Stimulated activated CD4-positive, alpha-beta T cell treated with anti-CD3 and anti-CD28 coated beads, Interleukin-12 subunit alpha, Interleukin-12 subunit beta, amount 100 ng/mL, for 24 hours (primary cell): ENCODE measurements at regions not wholly inside any gene's neighbourhood (a gene's known extent, or its start where the extent isn't known, plus 50 kb on each side); places are given as distances from the start of the nearest gene placed in this dataset.
"Not testable (repeated sequence)": the region's sequence is repeated elsewhere in the genome, so short reads cannot be mapped to it uniquely, and the experiment has no call there.

Experiments
- DNase-seq, 2 experiments: peaks; one replicate each; pipeline ENCODE4 v3.0.0-alpha.2; 2020; ENCODE audit warnings: low read depth in 2 of 2

DNA sequence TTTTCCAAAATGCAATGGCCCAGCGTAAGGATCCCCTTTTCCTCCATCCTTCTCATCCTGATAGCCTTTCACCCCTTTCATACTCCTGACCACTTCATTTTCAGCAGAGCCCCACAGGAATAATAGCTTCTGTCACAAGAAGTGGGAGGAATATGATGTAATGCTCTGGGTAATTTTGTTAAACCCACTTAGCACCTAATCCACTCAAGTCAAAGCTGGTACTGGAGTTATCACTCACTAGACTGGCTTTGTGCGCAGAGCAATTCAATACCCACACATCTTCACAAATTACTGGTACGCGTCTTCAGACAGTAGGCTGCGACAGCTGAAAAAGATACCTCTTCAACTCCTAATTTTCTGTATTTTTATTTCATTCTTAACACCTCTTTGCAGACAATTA lies 2232.8 kb upstream of the WWC1 start:
- DNase-seq, result no peak

DNA sequence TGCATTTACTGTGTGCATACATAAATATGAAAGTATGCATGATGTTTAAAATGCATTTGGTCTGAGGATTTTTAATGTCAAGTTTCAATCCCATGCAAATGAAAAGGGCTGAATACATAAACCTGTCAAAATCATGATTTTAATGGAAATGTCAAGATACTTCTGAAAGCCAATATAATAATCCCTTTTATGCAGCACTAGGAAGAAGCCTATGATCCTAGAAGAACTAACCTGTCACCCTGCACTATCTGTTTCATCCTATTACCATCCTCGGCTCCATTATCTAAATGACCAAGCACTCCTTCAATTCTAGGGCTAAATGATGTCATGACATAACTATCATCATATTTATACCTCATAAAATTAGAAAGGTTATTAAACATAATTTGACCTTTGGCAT lies 2229.4 kb upstream of the WWC1 start:
- no peak for DNase-seq

DNA sequence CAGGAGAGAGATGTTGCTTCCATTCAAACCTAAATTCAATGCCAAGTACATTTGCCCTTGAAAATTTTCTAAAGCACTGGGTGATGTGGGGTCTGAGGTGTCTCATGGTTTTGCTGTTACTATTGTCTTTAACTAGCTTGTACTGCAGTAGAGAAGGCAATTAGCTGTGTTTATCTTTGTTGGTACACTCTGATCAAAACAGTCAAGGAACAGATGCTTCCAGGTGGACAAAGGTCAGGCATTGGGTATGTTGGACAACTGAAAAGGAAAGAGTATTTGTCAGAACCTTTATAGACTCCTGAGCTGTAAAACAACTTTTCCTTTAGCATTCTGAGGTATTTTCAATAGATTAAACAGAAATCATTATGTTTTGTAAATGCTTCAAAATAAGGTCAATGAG lies 2228.7 kb upstream of the WWC1 start:
- no peak for DNase-seq

DNA sequence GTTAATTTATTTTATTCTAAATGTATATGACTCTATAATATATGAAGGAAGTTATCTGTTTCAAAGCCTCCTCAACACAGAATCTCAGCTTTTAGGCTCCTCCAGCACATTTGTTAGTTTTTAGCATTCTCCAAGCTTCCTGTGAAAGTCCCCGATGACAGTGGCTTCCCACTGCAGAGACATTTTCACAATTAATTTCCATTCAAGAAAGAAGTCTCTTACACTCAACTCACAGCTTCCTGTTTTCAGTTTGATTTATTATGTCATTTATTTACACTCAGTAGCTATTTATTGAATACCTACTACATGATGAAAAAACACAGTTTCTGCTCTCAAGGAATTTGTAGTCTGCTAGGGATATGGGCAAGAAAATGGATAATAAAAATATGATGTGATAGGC lies 2228.2 kb upstream of the WWC1 start:
- no peak for DNase-seq

DNA sequence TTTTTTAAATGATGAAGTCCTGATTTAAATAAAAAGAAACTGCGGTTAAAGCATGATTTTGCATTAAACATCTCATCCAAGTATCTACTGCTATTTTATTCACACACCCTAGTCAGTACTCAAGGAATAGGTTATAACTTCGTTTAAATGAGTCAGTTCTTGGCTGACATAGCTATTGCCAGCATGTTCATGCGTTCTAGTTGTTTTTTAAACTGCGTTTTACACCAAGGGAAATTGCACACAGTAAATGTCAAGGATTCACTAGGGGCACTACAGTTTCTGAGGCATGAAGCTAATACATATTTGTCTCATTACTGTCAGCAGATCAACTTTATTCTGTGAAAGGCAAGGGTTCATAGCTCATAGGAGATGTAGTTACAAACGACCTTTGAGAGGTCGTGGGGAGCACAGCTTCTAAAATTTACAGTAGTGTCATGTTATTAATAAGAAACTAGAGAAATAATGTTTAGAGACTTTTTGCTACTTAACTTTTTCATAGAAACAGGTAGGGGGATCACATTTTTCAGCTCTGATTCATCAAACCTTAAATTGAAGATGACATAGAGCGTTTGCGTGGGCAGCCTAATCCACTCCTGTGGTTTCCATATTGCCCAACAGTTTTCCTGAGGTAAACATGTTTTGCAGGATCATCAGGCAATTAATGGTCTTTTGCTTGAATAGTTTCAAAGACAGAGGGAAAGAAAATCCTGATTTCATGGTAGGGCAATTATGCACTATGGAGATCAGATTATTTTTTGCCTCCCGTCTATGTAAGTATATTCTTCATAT lies 2222.7 kb upstream of the WWC1 start:
- DNase-seq, result no peak

DNA sequence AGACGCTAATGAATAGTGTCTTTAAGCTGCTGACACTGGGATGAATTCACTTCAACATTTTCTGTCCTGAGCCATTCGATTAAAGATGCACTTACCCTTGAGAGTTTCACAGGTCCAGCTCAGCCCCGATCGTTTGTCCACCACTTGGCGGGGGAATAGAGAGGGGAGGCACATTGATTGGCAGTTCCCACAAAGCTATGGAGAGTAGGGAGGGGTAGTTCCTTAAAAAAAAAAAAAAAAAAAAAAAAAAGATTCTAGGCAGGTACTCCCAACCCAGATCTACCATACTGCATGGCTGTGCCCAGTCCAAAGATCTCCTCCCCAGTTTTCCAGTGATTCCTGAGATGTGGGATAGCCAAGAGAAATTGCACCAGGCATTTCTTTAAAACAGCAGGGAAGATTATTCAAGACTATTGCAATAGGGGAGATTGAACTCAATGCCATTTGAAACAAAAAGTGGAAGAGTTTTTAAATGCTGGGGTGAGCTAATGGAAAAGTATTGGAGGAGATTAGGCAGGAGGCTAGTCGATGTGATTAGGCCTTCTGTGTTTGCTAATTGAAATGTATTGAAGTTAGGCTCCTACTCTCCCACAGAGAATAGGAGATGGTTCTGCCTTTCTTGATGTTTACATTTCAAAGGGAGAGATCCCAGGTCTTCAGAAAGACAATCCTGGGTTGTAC lies 2217.4 kb upstream of the WWC1 start:
- DNase-seq, result no peak

DNA sequence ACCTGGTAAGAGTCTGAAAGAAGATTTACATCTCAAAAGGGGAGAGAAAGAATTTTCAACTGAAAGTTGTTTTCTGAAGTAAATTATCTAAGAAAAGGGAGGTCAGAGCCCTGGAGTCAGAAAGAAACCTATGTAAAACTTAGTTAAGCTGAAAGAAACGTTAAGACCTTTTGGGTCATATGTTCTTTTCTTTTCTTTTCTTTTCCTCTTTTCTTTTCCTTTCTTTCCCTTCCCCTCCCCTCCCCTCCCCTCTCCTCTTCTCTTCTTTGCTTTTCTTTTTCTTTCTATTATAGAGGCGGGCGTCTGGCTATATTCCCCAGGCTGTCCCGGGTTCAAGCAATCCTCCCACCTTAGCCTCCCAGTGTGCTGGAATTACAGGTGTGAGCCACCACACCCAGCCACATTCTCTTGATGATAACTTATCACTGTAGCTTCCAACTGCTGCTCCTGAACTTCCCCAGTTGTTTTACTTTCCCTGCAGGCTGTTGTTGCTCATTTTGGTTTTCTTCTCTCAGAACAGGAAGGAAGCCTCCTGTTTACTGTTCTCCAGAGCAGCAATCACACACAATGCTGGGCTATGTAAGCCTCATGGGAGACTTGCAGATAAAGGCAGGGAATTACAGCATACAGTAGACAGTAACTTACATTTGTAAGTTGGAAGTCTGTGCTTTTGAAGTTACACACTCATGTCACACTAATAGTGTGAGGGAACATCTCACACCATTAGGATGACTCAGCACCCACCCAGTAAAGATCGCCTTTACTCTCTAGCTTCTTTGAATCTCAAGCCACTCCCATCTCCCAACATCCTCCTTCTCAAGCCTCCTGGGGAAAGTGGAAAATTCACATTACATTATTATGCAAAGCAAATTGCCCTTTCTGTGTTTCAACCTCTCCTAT lies 2216.6 kb upstream of the WWC1 start:
- no peak for DNase-seq

DNA sequence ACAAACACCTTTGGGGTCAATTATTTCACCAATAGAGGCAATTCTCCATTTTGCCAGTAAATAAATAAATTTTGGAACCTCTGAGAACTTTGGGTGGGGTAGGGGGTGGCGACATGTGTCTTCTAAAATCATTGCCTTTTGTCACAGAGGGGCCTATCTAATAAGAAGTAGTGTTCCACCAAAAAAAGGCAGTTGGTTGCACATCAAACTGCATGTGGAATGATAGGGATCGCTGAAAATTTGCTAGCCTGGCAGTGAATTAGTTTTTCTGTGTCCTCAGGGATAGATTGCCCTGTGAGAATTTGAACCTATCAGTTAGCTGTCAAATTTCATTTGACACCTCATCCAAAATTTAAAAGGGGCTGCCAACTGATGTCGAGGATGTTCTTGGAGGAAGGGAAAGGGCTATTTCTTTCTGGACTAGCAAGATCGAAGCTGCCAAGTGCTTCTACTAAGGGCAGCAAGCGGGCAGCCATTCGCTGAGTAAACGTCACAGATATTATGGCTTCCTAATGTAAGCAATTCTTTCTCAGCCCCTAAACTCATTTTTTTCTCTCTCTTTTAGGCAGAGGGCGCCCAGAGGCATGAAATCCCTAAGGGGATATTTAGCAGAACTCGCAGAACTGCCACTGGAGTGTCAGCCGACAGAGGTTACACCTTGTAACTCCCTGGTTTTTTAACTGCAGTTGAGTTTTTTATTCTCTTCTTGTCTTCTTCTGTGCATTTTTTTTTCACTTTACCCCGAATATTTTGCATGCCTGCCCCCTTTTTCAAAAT lies 2208.1 kb upstream of the WWC1 start:
- DNase-seq, result no peak

DNA sequence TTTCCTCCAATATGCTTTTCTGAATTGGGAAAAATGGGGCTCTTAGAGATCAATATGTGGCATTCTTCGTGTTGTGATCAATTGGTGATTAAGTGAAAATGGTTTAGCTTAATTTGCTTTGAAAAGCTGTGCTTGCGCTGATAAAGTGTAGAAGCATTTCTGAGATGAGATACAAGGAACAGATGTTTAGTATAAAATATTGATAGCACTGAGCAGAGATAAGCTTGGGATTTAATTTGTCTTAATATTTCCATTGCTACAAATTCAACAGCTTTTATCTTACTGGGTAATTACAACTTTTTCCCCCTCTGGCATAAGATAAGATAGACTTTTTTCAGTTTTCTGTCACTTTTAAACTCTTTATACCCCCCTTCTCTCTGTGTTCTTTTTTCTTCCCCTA lies 2204.9 kb upstream of the WWC1 start:
- no peak for DNase-seq

DNA sequence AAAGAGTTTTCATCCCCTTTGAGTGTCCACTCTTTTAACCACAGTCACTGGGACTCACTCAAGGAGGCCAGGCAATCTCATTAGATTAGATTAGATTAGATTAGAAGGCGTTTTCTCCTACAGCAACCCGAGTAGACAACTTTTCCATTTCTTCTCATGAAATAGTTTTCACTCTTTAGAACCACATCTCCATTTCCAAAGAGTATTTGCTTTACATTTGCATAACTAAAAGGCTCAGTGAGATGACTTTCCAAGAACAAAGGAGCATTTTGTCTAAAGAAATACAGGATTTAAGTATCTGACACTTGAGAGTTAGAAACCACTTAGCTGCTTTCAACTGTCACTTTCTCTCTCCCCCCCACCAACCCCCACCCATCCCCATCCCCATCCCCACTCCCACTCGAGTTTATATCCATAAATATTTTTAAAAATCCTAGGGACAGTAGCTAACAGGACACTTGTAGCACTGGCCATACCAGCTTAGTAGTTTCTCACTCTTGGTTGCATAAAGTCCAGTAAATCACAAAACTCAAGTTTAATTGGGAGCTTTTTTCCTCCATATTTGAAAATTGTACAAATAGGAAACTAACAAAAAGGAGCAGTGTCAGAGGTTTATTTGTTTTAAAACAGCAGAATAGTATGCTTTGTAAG lies 2202.9 kb upstream of the WWC1 start:
- no peak for DNase-seq

DNA sequence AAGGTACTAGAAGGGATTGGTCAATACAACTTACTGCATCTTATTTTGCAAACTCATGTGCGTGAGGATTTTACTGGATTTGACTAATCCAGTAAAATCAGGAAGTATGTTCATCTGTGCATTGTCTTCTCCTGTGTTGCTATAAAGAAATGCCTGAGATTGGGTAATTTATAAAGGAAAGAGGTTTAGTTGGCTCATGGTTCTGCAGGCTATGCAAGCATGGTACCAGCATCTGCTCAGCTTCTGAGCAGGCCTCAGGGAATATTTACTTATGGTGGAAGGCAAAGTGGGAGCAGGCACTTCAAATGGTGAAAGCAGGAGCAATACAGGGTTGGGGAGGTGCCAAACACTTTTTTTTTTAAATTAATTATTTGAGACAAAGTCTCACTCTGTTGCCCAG lies 2199.5 kb upstream of the WWC1 start:
- DNase-seq, result no peak

DNA sequence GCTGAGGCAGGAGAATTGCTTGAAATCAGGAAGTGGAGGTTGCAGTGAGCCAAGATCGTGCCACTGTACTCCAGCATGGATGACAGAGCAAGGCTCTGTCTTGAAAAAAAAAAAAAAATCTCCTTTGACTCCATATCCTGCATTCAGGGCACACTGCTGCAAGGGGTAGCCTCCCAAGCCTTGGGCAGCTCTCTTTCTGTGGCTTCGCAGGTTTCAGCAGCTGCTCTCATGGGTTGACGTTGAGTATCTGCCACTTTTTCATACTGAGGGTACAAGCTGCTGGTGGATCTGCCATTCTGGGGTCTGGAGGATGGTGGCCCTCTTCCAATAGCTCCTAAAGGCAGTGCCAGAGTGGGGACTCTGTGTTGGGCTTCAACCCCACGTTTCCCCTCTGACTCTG lies 2198.1 kb upstream of the WWC1 start:
- DNase-seq, result no peak

DNA sequence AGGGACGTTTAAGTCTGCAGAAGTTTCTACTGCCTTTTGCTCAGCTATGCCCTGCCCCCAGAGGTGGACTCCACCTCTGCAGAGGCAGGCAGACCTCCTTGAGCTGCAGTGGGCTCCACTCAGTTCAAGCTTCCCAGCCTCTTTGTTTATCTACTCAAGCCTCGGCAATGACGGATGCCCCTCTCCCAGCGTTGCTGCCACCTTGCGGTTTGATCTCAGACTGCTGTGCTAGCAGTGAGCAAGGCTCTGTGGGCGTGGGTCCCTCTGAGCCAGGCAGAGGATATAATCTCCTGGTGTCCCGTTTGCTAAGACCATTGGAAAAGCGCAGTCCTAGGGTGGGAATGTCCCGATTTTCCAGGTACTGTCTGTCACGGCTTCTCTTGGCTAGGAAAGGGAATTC lies 2188.5 kb upstream of the WWC1 start:
- DNase-seq, result no peak

DNA sequence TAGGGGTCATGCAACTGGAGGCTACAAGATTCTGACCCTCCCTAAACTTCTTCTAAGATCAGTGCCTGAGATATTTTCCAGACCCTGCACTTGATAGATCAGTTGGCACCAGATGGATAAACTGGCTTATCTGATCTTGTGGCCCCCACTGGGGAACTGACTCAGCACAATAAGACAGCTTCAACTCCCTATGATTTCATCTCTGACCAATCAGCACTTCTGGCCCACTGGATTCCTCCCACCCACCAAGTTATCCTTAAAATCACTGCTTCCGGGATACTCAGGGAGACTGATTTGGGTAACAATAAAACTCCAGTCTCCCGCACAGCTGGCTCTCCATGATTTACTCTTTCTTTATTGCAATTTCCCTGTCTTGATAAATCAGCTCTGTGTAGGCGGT lies 2180.4 kb upstream of the WWC1 start:
- DNase-seq, result no peak

DNA sequence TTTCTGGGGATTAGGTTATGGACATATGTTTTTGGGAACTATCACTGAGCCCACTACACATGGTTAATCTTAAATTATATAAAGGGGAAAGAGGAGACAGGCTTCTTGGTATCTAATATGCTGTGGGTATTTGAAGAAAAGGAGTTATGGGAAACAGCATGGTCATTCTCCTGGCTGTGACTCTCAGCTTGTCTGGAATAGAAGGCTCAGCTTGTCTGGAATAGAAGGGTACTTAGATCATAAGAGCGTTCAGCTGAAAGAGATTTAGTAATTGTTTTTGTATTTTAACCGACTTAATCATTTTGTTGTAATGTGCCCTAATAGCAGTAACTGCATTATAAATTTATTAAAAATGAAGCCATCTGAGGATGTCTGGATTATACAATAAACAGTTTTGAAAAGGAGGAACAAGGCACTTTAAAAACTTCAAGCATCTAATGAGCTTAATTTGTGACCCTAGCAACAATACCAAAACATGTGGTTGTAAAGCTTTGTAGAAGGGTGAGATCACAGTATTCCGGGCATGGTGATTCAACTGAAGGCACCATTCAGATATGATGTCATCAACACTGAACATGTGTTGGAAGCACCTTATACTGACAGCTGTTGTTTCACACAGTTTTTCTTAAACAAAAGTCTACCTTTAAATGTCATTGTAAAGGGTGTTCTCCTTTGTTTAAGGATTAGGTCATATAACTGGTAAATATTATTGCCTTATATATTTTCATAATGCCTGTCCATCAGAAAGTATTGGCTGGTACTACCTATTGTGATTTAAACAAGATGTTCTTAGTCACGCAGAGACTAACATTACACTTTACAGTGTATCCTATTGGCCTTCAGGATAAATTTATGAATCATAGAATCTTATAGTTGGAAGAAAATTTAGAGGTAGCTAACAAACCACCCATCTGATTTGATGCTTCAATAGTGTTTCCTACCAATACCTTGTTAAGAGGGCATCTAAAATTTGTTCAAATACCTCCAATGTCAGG lies 2174.1 kb upstream of the WWC1 start:
- no peak for DNase-seq

DNA sequence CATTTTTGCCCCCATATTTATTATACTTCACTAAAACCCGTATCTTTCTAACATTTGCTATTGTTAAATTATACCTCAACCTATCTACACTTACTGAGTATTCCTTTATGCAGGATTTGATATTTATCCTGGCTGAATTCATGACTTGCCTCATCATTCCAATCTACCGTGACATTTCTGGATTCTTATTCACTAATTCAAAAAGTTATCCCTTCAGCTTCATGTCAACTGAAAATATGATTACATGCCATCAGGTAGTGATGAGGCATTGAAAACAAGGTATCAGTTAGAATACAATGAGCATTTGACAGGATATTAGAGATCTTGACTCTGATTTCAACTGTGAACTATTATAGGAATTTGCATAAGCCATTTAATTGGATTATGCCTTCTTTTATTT lies 2171.9 kb upstream of the WWC1 start:
- DNase-seq, result no peak

DNA sequence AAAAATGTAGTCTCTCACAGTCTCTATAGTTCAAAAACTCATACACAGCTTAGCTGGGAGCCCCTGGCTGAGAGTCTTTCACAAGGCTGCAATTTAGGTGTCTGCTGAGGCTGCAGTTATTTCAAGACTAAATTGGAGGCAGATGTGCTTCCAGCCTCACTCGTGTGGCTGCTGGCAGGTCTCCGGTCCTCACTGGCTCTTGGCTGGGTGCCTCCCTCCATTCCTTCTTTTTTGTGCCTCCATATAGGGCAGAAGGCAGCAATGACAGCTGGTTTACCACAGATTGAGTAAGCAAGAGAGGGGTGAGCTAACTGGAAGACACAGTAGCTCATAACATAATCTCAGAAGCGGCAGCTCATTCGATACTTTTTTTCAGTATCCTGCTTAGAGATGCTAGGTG lies 2167.7 kb upstream of the WWC1 start:
- DNase-seq, result no peak

DNA sequence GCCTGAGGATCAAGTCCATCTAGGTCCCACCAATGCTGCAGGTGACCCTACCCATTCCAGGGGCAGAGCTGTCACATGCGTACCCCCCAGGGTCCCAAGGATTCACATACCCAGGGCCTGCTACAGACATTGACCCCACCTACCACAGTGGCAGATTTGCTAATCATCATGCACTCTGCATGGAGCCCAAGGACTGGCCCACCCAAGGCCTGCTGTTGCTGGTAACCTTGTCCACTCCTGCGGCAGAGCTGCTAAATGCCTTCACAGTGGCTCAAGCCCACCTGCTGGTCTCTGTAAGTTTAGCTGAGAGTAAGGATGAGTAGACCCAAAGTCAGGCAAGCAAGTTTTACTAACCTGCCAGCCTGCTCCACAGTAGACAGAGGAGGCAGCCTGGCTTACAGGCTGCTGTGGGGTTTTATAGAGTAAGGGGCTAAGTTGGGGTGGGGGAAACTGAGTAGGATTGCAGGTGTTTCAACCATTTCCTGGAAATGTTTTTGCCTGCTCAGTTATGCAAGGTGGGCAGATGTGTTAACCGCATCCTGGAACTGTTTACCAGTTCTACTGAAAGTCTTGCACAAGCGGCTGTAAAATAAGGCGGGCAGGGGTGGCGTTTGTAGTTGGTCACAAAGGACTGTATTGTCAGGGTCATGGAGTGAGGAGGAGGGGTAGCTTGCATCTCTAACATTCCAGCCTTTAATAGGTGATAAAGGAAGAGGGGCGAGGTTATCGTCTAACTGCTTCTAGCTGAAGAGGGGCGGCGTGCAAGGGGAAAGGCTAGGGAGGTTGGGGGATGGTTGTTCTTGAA lies 2163.5 kb upstream of the WWC1 start:
- DNase-seq, result no peak

DNA sequence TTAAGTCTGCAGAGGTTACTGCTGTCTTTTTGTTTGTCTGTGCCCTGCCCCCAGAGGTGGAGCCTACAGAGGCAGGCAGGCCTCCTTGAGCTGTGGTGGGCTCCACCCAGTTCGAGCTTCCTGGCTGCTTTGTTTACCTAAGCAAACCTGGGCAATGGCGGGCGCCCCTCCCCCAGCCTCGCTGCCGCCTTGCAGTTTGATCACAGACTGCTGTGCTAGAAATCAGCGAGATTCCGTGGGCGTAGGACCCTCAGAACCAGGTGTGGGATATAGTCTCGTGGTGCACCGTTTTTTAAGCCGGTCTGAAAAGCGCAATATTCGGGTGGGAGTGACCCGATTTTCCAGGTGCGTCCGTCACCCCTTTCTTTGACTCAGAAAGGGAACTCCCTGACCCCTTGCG lies 2146.3 kb upstream of the WWC1 start:
- not testable (repeated sequence) for DNase-seq
